ENCODE measurements at regions not wholly inside any gene's neighbourhood (a gene's known extent, or its start where the extent isn't known, plus 50 kb on each side); places are given as distances from the start of the nearest gene placed in this dataset.

GRCh38 chrX:14344172-14344940 lies 185.0 kb upstream of the GLRA2 start:
- TF ChIP-seq EGR1 (IDR thresholded peaks at IDR 0.05; ENCODE audit: borderline replicate concordance in 1 of 2, low read depth in 2 of 2, low read length in 2 of 2) = no peak
- TF ChIP-seq SMAD5 (IDR thresholded peaks at IDR 0.05; ENCODE audit: low read depth) = no peak
- TF ChIP-seq, protein P1, sequence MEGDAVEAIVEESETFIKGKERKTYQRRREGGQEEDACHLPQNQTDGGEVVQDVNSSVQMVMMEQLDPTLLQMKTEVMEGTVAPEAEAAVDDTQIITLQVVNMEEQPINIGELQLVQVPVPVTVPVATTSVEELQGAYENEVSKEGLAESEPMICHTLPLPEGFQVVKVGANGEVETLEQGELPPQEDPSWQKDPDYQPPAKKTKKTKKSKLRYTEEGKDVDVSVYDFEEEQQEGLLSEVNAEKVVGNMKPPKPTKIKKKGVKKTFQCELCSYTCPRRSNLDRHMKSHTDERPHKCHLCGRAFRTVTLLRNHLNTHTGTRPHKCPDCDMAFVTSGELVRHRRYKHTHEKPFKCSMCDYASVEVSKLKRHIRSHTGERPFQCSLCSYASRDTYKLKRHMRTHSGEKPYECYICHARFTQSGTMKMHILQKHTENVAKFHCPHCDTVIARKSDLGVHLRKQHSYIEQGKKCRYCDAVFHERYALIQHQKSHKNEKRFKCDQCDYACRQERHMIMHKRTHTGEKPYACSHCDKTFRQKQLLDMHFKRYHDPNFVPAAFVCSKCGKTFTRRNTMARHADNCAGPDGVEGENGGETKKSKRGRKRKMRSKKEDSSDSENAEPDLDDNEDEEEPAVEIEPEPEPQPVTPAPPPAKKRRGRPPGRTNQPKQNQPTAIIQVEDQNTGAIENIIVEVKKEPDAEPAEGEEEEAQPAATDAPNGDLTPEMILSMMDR (IDR thresholded peaks at IDR 0.05 in 2 of 3, conservative IDR thresholded peaks at IDR 0.05 in 1 of 3; ENCODE audit: control insufficient read depth in 2 of 3, extremely low read depth in 1 of 3, insufficient read depth in 1 of 3, low read depth in 3 of 3, low read length in 3 of 3) = peak in 1 of 3 experiments; percentile 4; a peak in 1 of 6 replicates
- no peak for TF ChIP-seq MYB (IDR thresholded peaks at IDR 0.05; ENCODE audit: borderline replicate concordance, low read depth, low read length)
- TF ChIP-seq SP1 (IDR thresholded peaks at IDR 0.05; ENCODE audit: low read depth, low read length) = no peak

All from GM12878 (cell line).